NCI-H345 (cell line): ENCODE measurements at regions not wholly inside any gene's neighbourhood (a gene's known extent, or its start where the extent isn't known, plus 50 kb on each side); places are given as distances from the start of the nearest gene placed in this dataset.
"Not testable (repeated sequence)": the region's sequence is repeated elsewhere in the genome, so short reads cannot be mapped to it uniquely, and the experiment has no call there.

Experiments used
- DNase-seq: peaks from one replicate; lab custom pipeline; 2025; lab: John Stamatoyannopoulos, UW

DNA sequence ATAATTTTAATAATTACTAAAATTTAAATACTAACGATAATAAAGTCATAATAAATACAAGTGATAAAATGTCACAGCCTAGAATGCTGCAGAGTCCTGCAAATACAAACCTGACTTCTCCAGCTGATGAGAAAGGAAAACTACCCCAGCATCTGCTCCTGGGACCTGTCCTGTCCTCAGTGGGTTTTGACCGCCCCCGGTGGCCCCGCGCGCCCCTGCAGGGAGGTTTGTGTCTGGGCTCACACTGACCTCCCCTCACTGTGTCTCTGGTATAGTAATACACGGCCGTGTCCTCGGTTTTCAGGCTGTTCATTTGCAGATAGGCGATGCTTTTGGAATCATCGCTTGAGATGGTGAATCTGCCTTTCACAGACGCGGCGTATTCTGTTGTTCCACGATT is 1139.4 kb downstream of the TMEM121 start:
- no peak for DNase-seq

DNA sequence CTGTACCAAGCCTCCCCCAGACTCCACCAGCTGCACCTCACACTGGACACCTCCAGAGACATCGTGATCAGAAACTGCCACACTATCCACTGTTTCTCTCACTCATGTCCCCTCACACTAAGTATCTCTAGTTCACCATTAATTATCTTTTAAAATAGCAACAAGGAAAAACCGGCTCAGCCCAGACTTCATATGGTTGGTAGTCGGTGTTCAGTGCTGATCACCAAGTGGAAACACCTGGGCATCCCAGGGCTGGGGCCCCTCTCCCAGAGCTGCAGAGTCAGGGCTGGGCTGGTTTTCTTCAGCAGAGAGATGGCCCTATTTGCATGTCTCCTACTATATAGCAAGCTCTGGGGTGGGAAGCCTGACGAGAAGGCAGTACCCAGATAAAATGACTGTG is 1140.0 kb downstream of the TMEM121 start:
- no peak for DNase-seq

DNA sequence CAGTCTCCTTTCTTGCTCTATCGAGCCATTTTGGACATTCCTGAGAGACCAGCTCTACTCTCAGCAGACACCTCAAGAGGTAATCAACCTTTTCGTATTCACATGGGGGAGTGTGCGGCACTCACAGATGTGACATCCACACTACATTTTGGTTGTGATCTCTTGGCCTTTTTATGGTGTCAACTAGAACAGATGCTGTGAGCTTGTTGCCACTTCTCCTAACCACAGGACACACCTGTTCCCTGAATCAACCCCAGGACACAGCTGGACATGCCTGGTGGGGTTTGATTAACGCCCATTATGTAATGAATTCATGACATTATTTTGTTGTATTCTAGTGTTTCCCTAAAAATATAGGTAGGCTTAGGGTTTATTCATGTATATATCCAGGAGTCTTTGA is 1143.6 kb downstream of the TMEM121 start:
- no peak for DNase-seq

DNA sequence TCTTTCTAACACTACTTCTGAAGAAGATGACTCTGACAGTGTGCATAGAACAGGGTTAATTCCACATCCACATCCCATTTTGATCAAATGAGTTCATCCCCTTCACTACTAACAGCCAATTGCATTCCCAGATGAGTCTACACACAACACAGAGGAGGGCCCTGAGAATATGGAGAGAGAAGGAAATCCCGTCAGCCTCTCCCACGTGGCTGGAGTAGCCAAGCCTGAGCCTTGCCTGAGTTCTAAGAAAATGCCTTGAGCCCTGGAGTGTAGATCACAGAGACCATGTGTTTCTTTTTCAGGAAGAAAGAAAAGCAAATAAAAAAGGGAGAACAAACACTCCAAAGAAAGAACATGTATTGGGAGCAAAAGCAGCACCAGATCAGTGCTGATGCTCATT is 1147.7 kb downstream of the TMEM121 start:
- not testable (repeated sequence) for DNase-seq

- DNase-seq = not testable (repeated sequence)
These were observed 1148.2 kb downstream of the TMEM121 start for GRCh38 chr14:106674509-106675125.

DNA sequence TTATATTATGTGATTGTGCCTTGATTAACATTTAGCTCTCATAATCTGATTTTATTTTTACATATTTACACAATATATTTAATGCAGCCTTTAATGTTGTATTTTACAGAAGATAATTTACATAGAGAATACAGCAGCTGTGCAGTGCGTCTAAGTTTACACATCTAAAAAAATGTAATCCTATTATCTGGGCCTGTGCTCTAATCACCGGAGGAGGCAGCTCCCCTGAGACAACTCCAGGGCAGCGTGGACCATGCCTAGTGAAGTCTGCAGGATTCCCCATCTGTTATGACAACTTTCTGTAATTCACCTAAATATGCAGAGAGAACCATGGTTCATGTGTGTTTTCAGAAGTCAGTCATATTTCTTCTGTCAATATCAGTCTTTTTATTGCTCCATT is 1149.3 kb downstream of the TMEM121 start:
- DNase-seq = not testable (repeated sequence)

DNA sequence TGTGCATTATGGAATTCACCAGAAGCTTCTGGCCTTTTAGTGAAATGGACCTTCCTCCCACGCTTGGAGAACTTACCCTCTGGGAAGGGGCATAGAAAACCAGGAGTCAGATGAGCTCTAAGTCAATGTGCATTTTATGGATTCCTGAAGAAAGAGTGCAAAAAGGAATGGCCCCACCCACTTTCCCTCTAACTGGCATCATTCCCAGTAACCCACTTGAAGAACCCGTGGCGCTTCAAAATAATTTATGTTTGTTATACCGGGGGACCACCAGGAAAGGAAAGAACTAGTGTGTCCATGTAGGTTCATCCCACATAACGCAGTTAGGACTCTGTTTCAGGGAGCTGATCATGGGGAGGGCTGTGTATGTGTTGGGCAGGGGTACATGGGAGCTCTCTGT is 1153.4 kb downstream of the TMEM121 start:
- no peak for DNase-seq

- no peak for DNase-seq
These were observed 1154.8 kb downstream of the TMEM121 start for GRCh38 chr14:106681161-106681560.

- DNase-seq = no peak
These were observed 1155.2 kb downstream of the TMEM121 start for GRCh38 chr14:106681568-106681967.

DNA sequence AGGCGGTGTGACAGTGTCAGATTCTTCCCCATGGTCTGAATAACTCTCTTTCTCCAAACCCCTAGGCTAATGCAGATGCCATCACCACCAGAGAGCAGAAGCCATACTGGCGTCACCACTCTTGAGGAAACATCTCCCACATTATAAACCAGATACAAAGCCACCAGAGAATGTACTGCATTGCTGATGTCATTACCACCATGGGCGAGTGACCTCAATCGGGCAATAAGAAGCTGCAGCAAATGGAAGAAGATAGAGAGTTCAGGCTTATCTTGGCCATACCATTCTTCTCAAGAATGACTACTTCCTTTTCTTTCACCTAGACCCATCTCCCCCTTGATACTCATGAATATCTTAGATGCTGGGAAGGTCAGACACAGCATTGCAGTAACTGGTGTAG is 1157.2 kb downstream of the TMEM121 start:
- no peak for DNase-seq

- DNase-seq = no peak
These were observed 1160.2 kb downstream of the TMEM121 start for GRCh38 chr14:106686533-106686932.

GRCh38 chr14:106690333-106690891 is 1164.0 kb downstream of the TMEM121 start:
- DNase-seq = no peak

DNA sequence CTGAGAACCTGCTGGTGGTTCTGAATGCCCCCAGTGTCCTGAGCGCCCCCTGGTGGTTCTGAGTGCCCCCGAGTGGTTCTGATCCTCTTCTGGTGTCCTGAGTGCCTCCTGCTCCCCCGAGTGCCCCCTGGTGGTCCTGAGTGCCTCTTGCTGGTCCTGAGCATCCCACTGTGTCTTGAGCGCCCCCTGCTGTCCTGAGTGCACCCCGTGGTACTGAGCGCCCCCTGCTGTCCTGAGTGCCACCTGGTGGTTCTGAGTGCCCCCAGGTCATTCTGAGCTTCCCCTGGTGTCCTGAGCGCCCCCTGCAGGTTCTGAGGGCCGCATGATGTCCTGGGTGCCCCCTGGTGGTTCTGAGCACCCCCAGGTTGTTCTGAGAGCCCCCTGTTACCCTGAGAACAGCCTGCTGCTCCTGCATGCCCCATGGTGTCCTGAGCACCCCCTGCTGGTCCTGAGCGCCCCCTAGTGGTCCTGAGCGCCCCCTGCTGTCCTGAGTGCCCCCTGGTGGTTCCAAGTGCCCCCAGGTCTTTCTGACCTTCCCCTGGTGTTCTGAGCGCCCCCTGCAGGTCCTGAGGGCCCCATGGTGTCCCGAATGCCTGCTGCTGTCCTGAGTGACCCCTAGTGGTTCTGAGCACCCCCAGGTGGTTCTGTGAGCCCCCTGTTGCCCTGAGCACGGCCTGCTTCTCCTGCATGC is 1165.4 kb downstream of the TMEM121 start:
- no peak for DNase-seq

DNA sequence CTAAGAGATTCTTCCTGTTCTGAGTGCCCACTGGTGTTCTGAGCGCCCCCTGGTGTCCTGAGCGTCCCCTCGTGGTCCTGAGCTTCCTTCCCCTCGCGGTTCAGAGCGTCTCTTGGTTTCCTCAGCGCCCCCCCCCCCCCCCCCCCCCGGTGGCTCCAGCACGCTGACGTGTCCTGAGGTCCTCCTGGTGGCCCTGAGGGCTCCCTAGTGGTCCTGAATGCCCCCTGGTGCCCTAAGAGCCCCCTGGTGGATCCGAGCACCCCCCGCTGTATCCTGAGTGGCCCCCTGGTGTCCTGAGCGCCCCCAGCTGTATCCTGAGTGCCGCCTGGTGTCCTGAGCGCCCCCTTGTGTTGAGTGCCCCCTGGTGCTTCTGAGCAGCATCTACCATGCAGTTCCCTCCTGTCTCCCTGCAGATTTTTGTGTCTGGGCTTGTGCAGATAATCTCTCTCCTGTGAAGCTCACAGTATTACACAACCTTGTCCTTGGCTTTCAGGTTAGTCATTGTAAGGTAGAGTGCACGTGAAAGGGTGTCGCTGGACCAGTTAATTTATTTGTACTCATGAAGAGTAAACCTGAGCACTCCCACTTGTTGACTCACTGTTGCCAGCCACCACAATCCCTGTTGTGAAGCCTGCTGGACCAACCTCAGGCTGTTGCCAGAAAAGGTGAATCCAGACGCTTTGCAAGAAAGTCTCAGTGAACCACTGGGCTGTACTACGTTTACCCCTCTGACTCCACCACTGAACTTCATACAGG is 1168.4 kb downstream of the TMEM121 start:
- peak; percentile 87 for DNase-seq

- DNase-seq = not testable (repeated sequence)
These were observed 1172.4 kb downstream of the TMEM121 start for GRCh38 chr14:106698620-106699267.

DNA sequence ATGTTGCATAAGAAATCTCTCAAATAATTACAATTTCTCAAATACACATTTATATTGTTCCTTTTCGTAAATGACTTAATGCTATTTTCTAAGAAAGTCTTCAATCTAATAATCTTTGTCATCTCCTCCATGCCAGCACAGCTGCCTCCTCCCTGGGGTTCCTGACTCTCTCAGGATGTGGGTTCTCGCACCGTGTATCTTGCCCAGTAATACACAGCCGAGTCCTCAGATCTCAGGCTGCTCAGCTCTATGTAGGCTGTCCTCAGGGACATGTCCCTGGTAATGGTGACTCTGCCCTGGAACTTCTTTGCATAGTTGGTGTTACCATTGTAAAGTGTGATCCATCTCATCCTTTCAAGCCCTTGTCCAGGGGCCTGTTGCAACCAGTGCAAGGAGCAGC is 1177.3 kb downstream of the TMEM121 start:
- DNase-seq = not testable (repeated sequence)

- DNase-seq = not testable (repeated sequence)
These were observed 1180.1 kb downstream of the TMEM121 start for GRCh38 chr14:106706488-106706887.

DNA sequence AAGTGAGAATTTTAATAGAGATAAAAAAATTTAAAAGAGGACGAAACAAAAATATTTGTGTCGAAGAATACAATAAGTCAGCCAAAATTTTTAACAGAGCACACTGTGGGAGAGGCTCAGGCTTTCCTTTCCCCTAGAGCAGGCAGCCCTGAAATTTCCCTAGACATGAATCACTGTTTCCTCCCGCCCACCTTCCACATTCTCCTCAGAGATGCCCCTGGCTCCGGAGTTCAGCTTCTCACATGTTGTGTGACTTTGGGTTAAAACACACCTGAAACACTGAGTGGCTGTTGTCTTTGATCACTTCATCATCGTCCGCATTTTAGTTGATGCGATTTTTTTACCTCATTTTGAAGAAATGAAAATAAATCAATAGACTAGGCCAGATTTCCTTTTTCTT is 1183.8 kb downstream of the TMEM121 start:
- DNase-seq = not testable (repeated sequence)

GRCh38 chr14:106712513-106712912 is 1186.1 kb downstream of the TMEM121 start:
- DNase-seq = peak; percentile 9

- DNase-seq = not testable (repeated sequence)
These were observed 1188.4 kb downstream of the TMEM121 start for GRCh38 chr14:106714446-106715428.

DNA sequence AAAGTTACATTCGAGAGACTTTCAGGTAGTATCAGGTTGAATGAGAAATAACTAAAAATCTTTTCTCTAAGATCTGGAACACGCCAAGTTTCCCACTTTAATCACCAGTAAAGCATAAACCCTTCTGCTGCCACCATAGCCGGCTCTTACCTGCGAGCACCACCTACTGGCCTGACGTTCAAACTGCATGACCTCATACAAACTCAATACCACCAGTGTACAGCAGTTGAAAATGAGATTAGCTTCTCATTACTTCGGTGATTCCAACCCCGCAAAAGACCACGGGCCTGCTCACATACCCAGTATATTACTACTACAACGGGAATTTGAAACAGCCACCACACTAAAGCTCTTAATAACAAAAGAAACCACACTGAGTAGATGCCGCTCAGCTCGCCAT is 1191.2 kb downstream of the TMEM121 start:
- DNase-seq = not testable (repeated sequence)
